ENCODE measurements at regions not wholly inside any gene's neighbourhood (a gene's known extent, or its start where the extent isn't known, plus 50 kb on each side); places are given as distances from the start of the nearest gene placed in this dataset.

DNA sequence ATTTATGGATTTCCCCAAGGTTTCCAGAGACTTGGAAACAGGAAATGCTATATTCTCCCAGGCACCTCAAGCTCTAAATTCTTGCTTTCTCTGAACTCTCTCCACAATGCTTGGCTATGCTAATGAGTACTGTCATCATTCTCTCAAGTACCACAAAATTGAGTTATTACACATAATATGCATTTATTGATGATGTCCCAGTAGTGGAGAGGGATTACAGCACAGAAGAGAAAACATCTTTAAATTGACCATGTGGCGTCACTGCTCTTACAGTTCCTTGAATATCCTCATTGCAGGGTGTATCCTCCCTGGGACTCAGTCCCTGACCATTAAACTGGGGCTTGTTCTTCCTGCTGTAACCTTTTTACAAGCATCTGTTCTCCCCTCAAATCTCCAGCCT lies 681.1 kb upstream of the FANCL start:
- BruUV-seq (replicated peaks) = no TSS peak
- H4K20me1 ChIP-seq (ENCODE audit: insufficient read depth) = 0 out of 2 replicates have a peak, but pooled peaks cover 3% of the 10 kb centered on the region
- no peaks in the 10 kb centered on the region for H3F3A ChIP-seq (ENCODE audit: insufficient read depth, low read depth)
- no peaks in the 10 kb centered on the region for H3K36me3 ChIP-seq (ENCODE audit: low read depth)
- H3K4me3 ChIP-seq = no peak overlapping the region
- no peaks in the 10 kb centered on the region for H3K9me3 ChIP-seq (ENCODE audit: insufficient read depth, low read depth)
- H3K9me2 ChIP-seq (ENCODE audit: insufficient read depth) = no peaks in the 10 kb centered on the region
- CTCF ChIA-PET = no interaction called here
- H2AFZ ChIP-seq = no peak overlapping the region
- H3K4me2 ChIP-seq = no peak overlapping the region
- DNase-seq = no peak
- H3K4me1 ChIP-seq (replicated peaks; ENCODE audit: insufficient read depth) = no peaks in the 10 kb centered on the region
- POLR2A ChIA-PET (ENCODE audit: unreplicated experiment) = no interaction called here
- H3K27ac ChIP-seq = no peak overlapping the region
- intact Hi-C loops (cut with micrococcal nuclease; ENCODE audit: unreplicated experiment) = no loop called here
- TF ChIP-seq, protein P1, sequence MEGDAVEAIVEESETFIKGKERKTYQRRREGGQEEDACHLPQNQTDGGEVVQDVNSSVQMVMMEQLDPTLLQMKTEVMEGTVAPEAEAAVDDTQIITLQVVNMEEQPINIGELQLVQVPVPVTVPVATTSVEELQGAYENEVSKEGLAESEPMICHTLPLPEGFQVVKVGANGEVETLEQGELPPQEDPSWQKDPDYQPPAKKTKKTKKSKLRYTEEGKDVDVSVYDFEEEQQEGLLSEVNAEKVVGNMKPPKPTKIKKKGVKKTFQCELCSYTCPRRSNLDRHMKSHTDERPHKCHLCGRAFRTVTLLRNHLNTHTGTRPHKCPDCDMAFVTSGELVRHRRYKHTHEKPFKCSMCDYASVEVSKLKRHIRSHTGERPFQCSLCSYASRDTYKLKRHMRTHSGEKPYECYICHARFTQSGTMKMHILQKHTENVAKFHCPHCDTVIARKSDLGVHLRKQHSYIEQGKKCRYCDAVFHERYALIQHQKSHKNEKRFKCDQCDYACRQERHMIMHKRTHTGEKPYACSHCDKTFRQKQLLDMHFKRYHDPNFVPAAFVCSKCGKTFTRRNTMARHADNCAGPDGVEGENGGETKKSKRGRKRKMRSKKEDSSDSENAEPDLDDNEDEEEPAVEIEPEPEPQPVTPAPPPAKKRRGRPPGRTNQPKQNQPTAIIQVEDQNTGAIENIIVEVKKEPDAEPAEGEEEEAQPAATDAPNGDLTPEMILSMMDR (conservative IDR thresholded peaks at IDR 0.05) = no peak
- no peak for TF ChIP-seq EZH2 (IDR thresholded peaks at IDR 0.05; ENCODE audit: low read depth)
- H3K27me3 ChIP-seq (ENCODE audit: insufficient read depth, low read depth) = no peaks in the 10 kb centered on the region
- no peaks in the 10 kb centered on the region for H3K79me2 ChIP-seq (ENCODE audit: low read depth)

DNA sequence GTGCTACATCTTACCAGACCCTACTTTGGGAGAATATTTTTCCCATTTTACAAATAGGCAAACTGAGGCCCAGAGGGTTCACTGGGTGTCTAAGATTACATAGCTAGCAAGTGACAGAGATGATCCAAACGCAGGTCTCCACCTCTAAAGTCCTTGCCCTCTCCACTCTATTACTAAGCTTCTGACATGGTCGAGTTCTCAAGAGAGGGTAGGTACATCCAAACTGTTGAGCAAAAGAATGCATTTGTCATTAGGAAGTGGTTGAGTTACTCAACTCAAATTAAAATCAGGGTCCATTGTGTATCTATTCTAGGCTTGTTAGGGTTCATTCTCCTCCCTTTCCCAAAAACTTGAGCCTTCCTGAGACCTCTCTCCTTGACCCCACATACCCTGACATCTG lies 680.6 kb upstream of the FANCL start:
- intact Hi-C loops (cut with micrococcal nuclease; ENCODE audit: unreplicated experiment) = no loop called here
- no peaks in the 10 kb centered on the region for H3K79me2 ChIP-seq (ENCODE audit: low read depth)
- ChIA-PET CTCF (no interaction called here), POLR2A (ENCODE audit: unreplicated experiment) (no interaction called here)
- no peak overlapping the region for H3K4me2 ChIP-seq
- no peaks in the 10 kb centered on the region for H3F3A ChIP-seq (ENCODE audit: insufficient read depth, low read depth)
- no peak overlapping the region for H3K27ac ChIP-seq
- no peaks in the 10 kb centered on the region for H3K27me3 ChIP-seq (ENCODE audit: insufficient read depth, low read depth)
- no TSS peak for BruUV-seq (replicated peaks)
- no peaks in the 10 kb centered on the region for H3K4me1 ChIP-seq (replicated peaks; ENCODE audit: insufficient read depth)
- H3K9me3 ChIP-seq (ENCODE audit: insufficient read depth, low read depth) = no peaks in the 10 kb centered on the region
- DNase-seq = no peak
- no peak overlapping the region for H2AFZ ChIP-seq
- H4K20me1 ChIP-seq (ENCODE audit: insufficient read depth) = 0 out of 2 replicates have a peak, but pooled peaks cover 3% of the 10 kb centered on the region
- no peaks in the 10 kb centered on the region for H3K9me2 ChIP-seq (ENCODE audit: insufficient read depth)
- no peaks in the 10 kb centered on the region for H3K36me3 ChIP-seq (ENCODE audit: low read depth)
- H3K4me3 ChIP-seq = no peak overlapping the region
- TF ChIP-seq, protein P1 (conservative IDR thresholded peaks at IDR 0.05) = no peak
- TF ChIP-seq EZH2 (IDR thresholded peaks at IDR 0.05; ENCODE audit: low read depth) = no peak

DNA sequence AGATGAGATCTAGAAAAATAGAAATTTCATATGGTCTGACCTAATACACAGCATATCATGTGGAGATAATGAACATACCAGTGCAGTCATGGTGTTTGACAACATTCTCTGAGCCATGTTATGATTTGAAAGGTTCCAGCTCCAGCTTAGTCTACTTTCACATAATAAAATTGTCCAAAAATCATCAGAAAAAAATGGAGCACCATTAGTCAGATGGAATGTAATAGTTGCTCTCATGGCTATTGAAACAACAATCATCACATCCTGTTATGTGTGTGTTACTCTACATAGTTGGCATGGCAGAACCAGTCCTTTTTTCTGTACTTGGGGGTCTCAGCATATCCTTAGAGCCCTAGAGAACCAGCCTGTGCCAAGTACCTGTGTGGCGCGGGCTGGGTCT lies 678.9 kb upstream of the FANCL start:
- ChIA-PET CTCF (no interaction called here), POLR2A (ENCODE audit: unreplicated experiment) (no interaction called here)
- TF ChIP-seq EZH2 (IDR thresholded peaks at IDR 0.05; ENCODE audit: low read depth) = no peak
- TF ChIP-seq, protein P1 (conservative IDR thresholded peaks at IDR 0.05) = no peak
- H4K20me1 ChIP-seq (ENCODE audit: insufficient read depth) = 0 out of 2 replicates have a peak, but pooled peaks cover 3% of the 10 kb centered on the region
- no peak overlapping the region for H3K4me3 ChIP-seq
- H3K4me1 ChIP-seq (replicated peaks; ENCODE audit: insufficient read depth) = no peaks in the 10 kb centered on the region
- H3K9me2 ChIP-seq (ENCODE audit: insufficient read depth) = no peaks in the 10 kb centered on the region
- H3K79me2 ChIP-seq (ENCODE audit: low read depth) = no peaks in the 10 kb centered on the region
- H3F3A ChIP-seq (ENCODE audit: insufficient read depth, low read depth) = no peaks in the 10 kb centered on the region
- H3K27me3 ChIP-seq (ENCODE audit: insufficient read depth, low read depth) = peaks cover 10% of the 10 kb centered on the region; the same call in 1 of the 2 replicates
- H3K4me2 ChIP-seq = no peak overlapping the region
- H3K27ac ChIP-seq = no peak overlapping the region
- H3K9me3 ChIP-seq (ENCODE audit: insufficient read depth, low read depth) = no peaks in the 10 kb centered on the region
- H3K36me3 ChIP-seq (ENCODE audit: low read depth) = no peaks in the 10 kb centered on the region
- no peak for DNase-seq
- H2AFZ ChIP-seq = no peak overlapping the region
- intact Hi-C loops (cut with micrococcal nuclease; ENCODE audit: unreplicated experiment) = no loop called here
- no TSS peak for BruUV-seq (replicated peaks)

All from PC-9 (cell line).